Heart right ventricle (tissue), 16 donors: ENCODE measurements at regions not wholly inside any gene's neighbourhood (a gene's known extent, or its start where the extent isn't known, plus 50 kb on each side); places are given as distances from the start of the nearest gene placed in this dataset.

Experiments used
- ATAC-seq, 8 donors: fragments of 200-7000 bp; cut with Tn5 transposase; one replicate each; pipeline ENCODE4 v1.9.1; 2020; ENCODE audit warnings: mild to moderate bottlenecking in 8 of 8, moderate library complexity in 8 of 8, moderate number of reproducible peaks in 1 of 8
- DNase-seq, 2 donors: peaks; one replicate each; pipeline ENCODE4 v3.0.0-alpha.2; 2020
- H3K27ac ChIP-seq, 10 donors: fragments of 200-600 bp; sonication (generic) in 2 of 10; one replicate each; pipeline versions ENCODE4 v1.5.0 to v1.8.0; 2020 to 2022; ENCODE audit warnings: mild to moderate bottlenecking in 3 of 10
- H3K27me3 ChIP-seq, 7 donors: fragments of 200-600 bp; one replicate each; pipeline ENCODE4 v1.8.0; 2021 to 2022; ENCODE audit warnings: mild to moderate bottlenecking in 2 of 7
- H3K36me3 ChIP-seq, 9 donors: fragments of 200-600 bp; sonication (generic) in 1 of 9; one replicate each; pipeline versions ENCODE4 v1.5.0 to v1.8.0; 2020 to 2022; ENCODE audit warnings: mild to moderate bottlenecking in 2 of 9
- H3K4me1 ChIP-seq, 9 donors: fragments of 200-600 bp; sonication (generic) in 1 of 9; one replicate each; pipeline versions ENCODE4 v1.5.0 to v1.8.0; 2020 to 2022; ENCODE audit warnings: mild to moderate bottlenecking in 4 of 9
- H3K4me3 ChIP-seq, 10 donors: fragments of 200-600 bp; sonication (generic) in 2 of 10; one replicate each; pipeline versions ENCODE4 v1.5.0 to v1.8.0; 2020 to 2022; ENCODE audit warnings: mild to moderate bottlenecking in 7 of 10, moderate library complexity in 2 of 10
- H3K9me3 ChIP-seq, 11 donors: fragments of 200-600 bp in 10 of 11; sonication (generic) in 2 of 11; one replicate each; pipeline versions ENCODE4 v1.5.0 to v1.8.0; 2013 to 2022; ENCODE audit warnings: mild to moderate bottlenecking in 2 of 11, control low read depth in 1 of 11, moderate library complexity in 1 of 11
- CTCF ChIP-seq, 9 donors: fragments of 200-600 bp; sonication (generic) in 2 of 9; IDR thresholded peaks; one replicate each; pipeline versions ENCODE4 v1.5.0 to v1.8.0; 2021 to 2022; ENCODE audit warnings: antibody characterized with exemption in 9 of 9, mild to moderate bottlenecking in 5 of 9, moderate library complexity in 1 of 9
- WGBS, 2 donors: extraction: QIAGEN DNeasy Blood & Tissue Kit; methylation state at CpG; one replicate each; pipeline ENCODE4 v1.1.7; 2013; ENCODE audit warnings: inconsistent platforms in 1 of 2; 5-methylcytosine and 5-hydroxymethylcytosine counted together
- intact Hi-C, 10 donors: fragments of 100-400 bp; cut with DNase I; formaldehyde crosslinking; loops; one replicate each; pipeline versions ENCODE4 v1.11.1 to v1.14.2; 2022
- donor health status: Arrhythmogenic right ventricular cardiomyopathy.
- donor health status: ischemic (EF 13 %, LVEDD 7.1; RV severe dilation, severe dysfunction).
- donor health status: healthy with polysubstance abuse.
- donor health status: DM: no; HTN: yes; CAD: no.
- donor health status: DM: no; HTN: no; CAD: no.
- donor health status: ischemic (EF 25% LVEDD 6.9; RV normal size, moderate dysfunction).
- donor health status: ischemic (EF 25% LVEDD 5.7; RV mildly dilated, moderate dysfunction).
- donor health status: healthy.
- donor health status: DM: yes; HTN: yes; CAD: no.
- donor health status: Ischemic cardiomyopathy.
- donor health status: ischemic (EF 35%, LVEDD 5.7; RV mildly dilated, moderate dysfunction).
- donor health status: nonischemic (EF 11% LVEDD 7.7; RV severe dilation, severe dysfunction).
- donor health status: DM: yes; HTN: yes; CAD: no.
- donor health status: PGD.
- donor health status: ischemic (EF 29% LVEDD 5.4; RV normal size, mild dysfunction).
- donor health status: nonischemic (EF 23%, LVEDD 6.1; RV moderate dilation, normal function).

- Histone ChIP-seq H3K4me3 (no peak overlapping the region), H3K9me3 (peaks cover 0 to 46% (median 27%) of the 10 kb centered on the region in 11 donors), H3K27ac (peak overlapping the region in 1 of 10 donors; percentile 72), H3K4me1 (peaks cover 0 to 41% (median 7%) of the 10 kb centered on the region in 9 donors), H3K27me3 (no peaks in the 10 kb centered on the region), H3K36me3 (no peaks in the 10 kb centered on the region)
- TF ChIP-seq CTCF (IDR thresholded peaks at IDR 0.05): no peak
- DNase-seq (no peak), ATAC-seq (no peak)
- intact Hi-C loops: no loop called here
- 98% methylated on average over 2 of the region's 2 CpGs for WGBS, 2 donors
These were observed 252.9 kb downstream of the UACA start for GRCh38 chr15:70510433-70510832.

GRCh38 chr15:70509731-70510143 lies 253.6 kb downstream of the UACA start:
- peak in 2 of 8 donors; percentile 6 to 38 for ATAC-seq
- Histone ChIP-seq H3K27ac (peak overlapping the region in 1 of 10 donors; percentile 72), H3K36me3 (no peaks in the 10 kb centered on the region), H3K9me3 (peaks cover 0 to 46% (median 27%) of the 10 kb centered on the region in 11 donors), H3K4me3 (no peak overlapping the region), H3K27me3 (no peaks in the 10 kb centered on the region), H3K4me1 (peaks cover 1 to 48% (median 14%) of the 10 kb centered on the region in 9 donors)
- TF ChIP-seq CTCF (IDR thresholded peaks at IDR 0.05): no peak
- intact Hi-C loops: no loop called here
- 95 to 96% methylated on average over 4 of the region's 4 CpGs for WGBS, 2 donors
- DNase-seq: no peak

GRCh38 chr15:70509282-70509662 lies 254.1 kb downstream of the UACA start:
- intact Hi-C loops: no loop called here
- no peak for TF ChIP-seq CTCF (IDR thresholded peaks at IDR 0.05)
- no peaks in the 10 kb centered on the region for H3K36me3 ChIP-seq
- peaks cover 6 to 53% (median 19%) of the 10 kb centered on the region in 9 donors for H3K4me1 ChIP-seq
- H3K27ac ChIP-seq: peak overlapping the region in 1 of 10 donors; percentile 72
- WGBS, 2 donors: 83% methylated on average over 2 of the region's 2 CpGs
- ATAC-seq (peak in 3 of 8 donors; percentile 20 to 41 (median 30)), DNase-seq (no peak)
- H3K9me3 ChIP-seq: peaks cover 0 to 46% (median 27%) of the 10 kb centered on the region in 11 donors
- no peaks in the 10 kb centered on the region for H3K27me3 ChIP-seq
- no peak overlapping the region for H3K4me3 ChIP-seq

- 54 to 69% methylated on average over 5 of the region's 5 CpGs for WGBS, 2 donors
- Histone ChIP-seq H3K4me1 (peaks cover 10 to 58% (median 24%) of the 10 kb centered on the region in 9 donors), H3K27ac (peak overlapping the region in 1 of 10 donors; percentile 72), H3K36me3 (no peaks in the 10 kb centered on the region), H3K27me3 (no peaks in the 10 kb centered on the region), H3K4me3 (no peak overlapping the region), H3K9me3 (peaks cover 0 to 46% (median 27%) of the 10 kb centered on the region in 11 donors)
- ATAC-seq: no peak
- intact Hi-C loops: no loop called here
- no peak for TF ChIP-seq CTCF (IDR thresholded peaks at IDR 0.05)
- no peak for DNase-seq
These were observed 254.6 kb downstream of the UACA start for GRCh38 chr15:70508561-70509281.
